B cell (primary cell): ENCODE measurements at regions not wholly inside any gene's neighbourhood (a gene's known extent, or its start where the extent isn't known, plus 50 kb on each side); places are given as distances from the start of the nearest gene placed in this dataset.

Experiments used
- ATAC-seq: fragments of 200-7000 bp; cut with Tn5 transposase; one replicate; pipeline ENCODE4 v1.10.0; 2021; ENCODE audit warnings: low read depth, mild to moderate bottlenecking, moderate number of reproducible peaks, moderate library complexity
- CTCF ChIA-PET: fragments of 350-600 bp; sonication (Branson Sonifier 250); formaldehyde crosslinking; loops from one replicate; lab custom pipeline; 2021; ENCODE audit warnings: antibody characterized with exemption, inconsistent platforms; lab: Charles Lee
- POLR2A ChIA-PET: fragments of 350-600 bp; sonication (Branson Sonifier 250); formaldehyde crosslinking; loops from one replicate; lab custom pipeline; 2021; ENCODE audit warnings: antibody characterized with exemption; lab: Charles Lee
- DNase-seq: peaks from one replicate; pipeline ENCODE4 v3.0.0; 2013
- H2AFZ ChIP-seq: 2 replicates; pipeline ENCODE4 v1.6.1; 2012; ENCODE audit warnings: mild to moderate bottlenecking, low read depth, low read length; ENCODE audit not compliant: insufficient read depth, poor library complexity, severe bottlenecking
- H3K27ac ChIP-seq, 2 donors: 1 replicate in 1 of 2; 2 replicates in 1 of 2; pipeline ENCODE4 v1.5.1; 2012 to 2013; ENCODE audit warnings: low read length in 2 of 2, mild to moderate bottlenecking in 2 of 2, moderate library complexity in 1 of 2
- H3K27me3 ChIP-seq, 4 experiments: fragments of 200-600 bp in 1 of 4; sonication (generic) in 1 of 4; replicated peaks in 1 of 4; 1 replicate in 2 of 4; 2 replicates in 2 of 4; pipeline versions ENCODE4 v1.6.1 to v1.7.0; 2013 to 2016; ENCODE audit warnings: low read length in 3 of 4, mild to moderate bottlenecking in 2 of 4, mixed read lengths in 1 of 4, moderate library complexity in 1 of 4; ENCODE audit not compliant: insufficient read depth in 4 of 4, control insufficient read depth in 3 of 4; ENCODE audit errors: control extremely low read depth in 1 of 4
- H3K36me3 ChIP-seq, 2 experiments: replicated peaks in 1 of 2; 1 replicate in 1 of 2; 2 replicates in 1 of 2; pipeline versions ENCODE4 v1.6.1 to v1.7.1; 2013; ENCODE audit warnings: low read length in 1 of 2; ENCODE audit not compliant: insufficient read depth in 2 of 2, control insufficient read depth in 1 of 2; ENCODE audit errors: control extremely low read depth in 1 of 2, extremely low read depth in 1 of 2
- H3K4me1 ChIP-seq, 2 donors: fragments of 200-600 bp in 1 of 2; sonication (generic) in 1 of 2; 1 replicate in 1 of 2; 2 replicates in 1 of 2; pipeline versions ENCODE4 v1.5.1 to v1.6.1; 2013 to 2017; ENCODE audit warnings: low read length in 2 of 2; ENCODE audit not compliant: control insufficient read depth in 2 of 2, insufficient read depth in 2 of 2
- H3K4me2 ChIP-seq: replicated peaks from 2 replicates; pipeline ENCODE3; 2012; ENCODE audit warnings: mild to moderate bottlenecking, low read depth, low read length; ENCODE audit not compliant: poor library complexity, severe bottlenecking
- H3K4me3 ChIP-seq, 5 experiments: fragments of 200-600 bp in 1 of 5; sonication (generic) in 1 of 5; 1 replicate in 3 of 5; 2 replicates in 2 of 5; pipeline versions ENCODE4 v1.5.1 to v1.7.0; 2011 to 2016; ENCODE audit warnings: low read length in 4 of 5, mild to moderate bottlenecking in 4 of 5, low read depth in 2 of 5, control low read depth in 1 of 5, moderate library complexity in 1 of 5; ENCODE audit not compliant: insufficient read depth in 1 of 5; ENCODE audit errors: control extremely low read depth in 1 of 5, extremely low read depth in 1 of 5
- H3K79me2 ChIP-seq: fragments of 200-600 bp; sonication (generic); one replicate; pipeline ENCODE4 v1.6.0; 2016; ENCODE audit warnings: low read length; ENCODE audit not compliant: control insufficient read depth, insufficient read depth
- H3K9ac ChIP-seq: fragments of 200-600 bp; sonication (generic); 2 replicates; pipeline ENCODE4 v1.6.1; 2017; ENCODE audit warnings: mild to moderate bottlenecking, low read length, moderate library complexity
- H3K9me3 ChIP-seq, 3 donors: one replicate each; pipeline versions ENCODE4 v1.6.1 to v1.7.1; 2013; ENCODE audit warnings: low read length in 2 of 3; ENCODE audit not compliant: control insufficient read depth in 2 of 3, insufficient read depth in 1 of 3; ENCODE audit errors: control extremely low read depth in 1 of 3
- H4K20me1 ChIP-seq: 2 replicates; pipeline ENCODE4 v1.6.0; 2012; ENCODE audit warnings: mild to moderate bottlenecking, low read length; ENCODE audit not compliant: insufficient read depth, control insufficient read depth, poor library complexity, severe bottlenecking
- H3K27ac Mint-ChIP-seq: one replicate; pipeline ENCODE4 v1.8.0; 2021; ENCODE audit warnings: mixed read lengths
- H3K27me3 Mint-ChIP-seq: one replicate; pipeline ENCODE4 v1.8.0; 2021; ENCODE audit warnings: mixed read lengths
- H3K4me1 Mint-ChIP-seq: one replicate; pipeline ENCODE4 v1.8.0; 2021; ENCODE audit warnings: mixed read lengths
- H3K4me3 Mint-ChIP-seq: one replicate; pipeline ENCODE4 v1.8.0; 2021; ENCODE audit warnings: mixed read lengths
- H3K9me3 Mint-ChIP-seq: one replicate; pipeline ENCODE4 v1.8.0; 2022; ENCODE audit warnings: mixed read lengths; ENCODE audit not compliant: insufficient read depth
- EZH2 ChIP-seq: IDR thresholded peaks from 2 replicates; pipeline ENCODE4 v1.6.1; 2012; ENCODE audit warnings: borderline replicate concordance, low read depth, mild to moderate bottlenecking, moderate library complexity, low read length; ENCODE audit not compliant: insufficient read depth, poor library complexity, severe bottlenecking
- WGBS: methylation state at CpG from one replicate; pipeline ENCODE4 v1.1.5; 2013; ENCODE audit warnings: missing lambda C conversion rate; ENCODE audit not compliant: insufficient coverage; 5-methylcytosine and 5-hydroxymethylcytosine counted together
- intact Hi-C: fragments of 100-400 bp; cut with micrococcal nuclease; formaldehyde crosslinking; loops from one replicate; pipeline ENCODE4 v1.10.0; 2022
- TF ChIP-seq, protein P1 (sequence below): fragments of 200-600 bp; IDR thresholded peaks from one replicate; pipeline ENCODE4 v1.8.0; 2022; ENCODE audit warnings: antibody characterized with exemption, mild to moderate bottlenecking

DNA sequence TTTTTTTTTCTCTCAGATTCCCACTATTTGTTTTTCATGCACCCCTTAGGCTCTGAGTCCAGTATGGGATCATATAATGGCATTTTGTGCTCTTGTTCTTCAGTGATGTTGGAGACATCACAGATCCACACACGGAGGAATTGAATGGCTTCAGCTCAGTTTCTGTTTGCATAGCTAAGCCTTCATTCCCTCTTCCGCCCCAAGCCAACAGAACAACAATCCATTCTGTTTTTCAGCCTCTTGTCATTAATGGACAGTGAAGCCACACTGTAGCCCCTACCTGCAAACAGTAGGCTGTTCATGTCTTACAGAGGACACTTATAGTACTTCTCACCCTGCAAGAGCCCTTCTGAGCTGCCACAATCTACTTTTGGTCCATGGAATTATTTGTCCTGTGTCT lies 64.0 kb upstream of the ZSWIM2 start:
- TF ChIP-seq, protein P1, sequence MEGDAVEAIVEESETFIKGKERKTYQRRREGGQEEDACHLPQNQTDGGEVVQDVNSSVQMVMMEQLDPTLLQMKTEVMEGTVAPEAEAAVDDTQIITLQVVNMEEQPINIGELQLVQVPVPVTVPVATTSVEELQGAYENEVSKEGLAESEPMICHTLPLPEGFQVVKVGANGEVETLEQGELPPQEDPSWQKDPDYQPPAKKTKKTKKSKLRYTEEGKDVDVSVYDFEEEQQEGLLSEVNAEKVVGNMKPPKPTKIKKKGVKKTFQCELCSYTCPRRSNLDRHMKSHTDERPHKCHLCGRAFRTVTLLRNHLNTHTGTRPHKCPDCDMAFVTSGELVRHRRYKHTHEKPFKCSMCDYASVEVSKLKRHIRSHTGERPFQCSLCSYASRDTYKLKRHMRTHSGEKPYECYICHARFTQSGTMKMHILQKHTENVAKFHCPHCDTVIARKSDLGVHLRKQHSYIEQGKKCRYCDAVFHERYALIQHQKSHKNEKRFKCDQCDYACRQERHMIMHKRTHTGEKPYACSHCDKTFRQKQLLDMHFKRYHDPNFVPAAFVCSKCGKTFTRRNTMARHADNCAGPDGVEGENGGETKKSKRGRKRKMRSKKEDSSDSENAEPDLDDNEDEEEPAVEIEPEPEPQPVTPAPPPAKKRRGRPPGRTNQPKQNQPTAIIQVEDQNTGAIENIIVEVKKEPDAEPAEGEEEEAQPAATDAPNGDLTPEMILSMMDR = no peak
- no peak for TF ChIP-seq EZH2
- ATAC-seq (no peak), DNase-seq (no peak)
- POLR2A ChIA-PET = no interaction called here
- no peak overlapping the region for H3K9ac ChIP-seq
- H3K4me3 ChIP-seq = no peak overlapping the region
- H3K27me3 ChIP-seq = no peaks in the 10 kb centered on the region
- CTCF ChIA-PET = no interaction called here
- H3K4me2 ChIP-seq = no peak overlapping the region
- H3K4me1 Mint-ChIP-seq = no peaks in the 10 kb centered on the region
- no peaks in the 10 kb centered on the region for H3K36me3 ChIP-seq
- H2AFZ ChIP-seq = no peak overlapping the region
- WGBS = 100% methylated on average over 2 of the region's 2 CpGs
- no peaks in the 10 kb centered on the region for H3K79me2 ChIP-seq
- H3K27me3 Mint-ChIP-seq = no peaks in the 10 kb centered on the region
- no peak overlapping the region for H3K27ac ChIP-seq
- no peaks in the 10 kb centered on the region for H4K20me1 ChIP-seq
- no peaks in the 10 kb centered on the region for H3K9me3 Mint-ChIP-seq
- no peak overlapping the region for H3K27ac Mint-ChIP-seq
- H3K4me3 Mint-ChIP-seq = no peak overlapping the region
- H3K9me3 ChIP-seq = no peaks in the 10 kb centered on the region
- H3K4me1 ChIP-seq = no peaks in the 10 kb centered on the region
- intact Hi-C loops = no loop called here

DNA sequence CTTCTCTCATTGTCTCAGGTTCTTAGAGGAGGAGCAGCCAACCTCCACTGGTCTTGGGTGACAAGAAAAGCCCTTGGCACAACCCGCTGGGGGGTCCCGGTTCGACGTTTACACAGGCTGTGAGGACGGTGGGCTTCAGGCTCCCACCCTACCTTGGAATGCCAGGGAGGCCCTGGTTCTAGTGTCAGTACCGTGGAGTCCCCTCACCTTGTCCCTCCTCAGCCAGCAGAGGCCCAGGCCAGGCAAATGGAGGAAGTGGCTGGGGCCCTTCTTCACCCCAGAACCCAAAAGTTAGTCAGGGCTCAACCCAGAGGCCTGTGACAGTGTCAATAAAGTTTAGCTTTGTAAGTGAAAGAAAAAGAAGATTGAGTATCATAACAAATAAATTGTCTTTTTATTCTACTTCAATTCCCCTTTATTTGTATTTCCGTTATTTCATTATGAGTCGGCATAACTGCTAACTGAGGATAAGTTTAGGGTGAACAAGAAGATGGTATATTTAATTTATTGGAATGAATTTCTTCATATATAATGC lies 62.6 kb upstream of the ZSWIM2 start:
- no peak overlapping the region for H3K4me3 Mint-ChIP-seq
- H3K9me3 ChIP-seq = no peaks in the 10 kb centered on the region
- no peaks in the 10 kb centered on the region for H3K9me3 Mint-ChIP-seq
- ATAC-seq (no peak), DNase-seq (no peak)
- H4K20me1 ChIP-seq = no peaks in the 10 kb centered on the region
- ChIA-PET POLR2A (no interaction called here), CTCF (no interaction called here)
- H3K4me1 ChIP-seq = no peaks in the 10 kb centered on the region
- H3K27me3 Mint-ChIP-seq = no peaks in the 10 kb centered on the region
- H3K9ac ChIP-seq = no peak overlapping the region
- no peaks in the 10 kb centered on the region for H3K27me3 ChIP-seq
- no peak overlapping the region for H3K4me2 ChIP-seq
- 90% methylated on average over 5 of the region's 8 CpGs for WGBS
- TF ChIP-seq, protein P1 = no peak
- no peak overlapping the region for H3K27ac Mint-ChIP-seq
- H3K36me3 ChIP-seq = no peaks in the 10 kb centered on the region
- no peak overlapping the region for H3K27ac ChIP-seq
- intact Hi-C loops = no loop called here
- no peak overlapping the region for H2AFZ ChIP-seq
- H3K4me3 ChIP-seq = no peak overlapping the region
- no peaks in the 10 kb centered on the region for H3K79me2 ChIP-seq
- no peaks in the 10 kb centered on the region for H3K4me1 Mint-ChIP-seq
